MM.1S (cell line): ENCODE measurements at regions not wholly inside any gene's neighbourhood (a gene's known extent, or its start where the extent isn't known, plus 50 kb on each side); places are given as distances from the start of the nearest gene placed in this dataset.

Source experiments
- EZH2 ChIP-seq: fragments of 300-600 bp; sonication (generic); optimal IDR thresholded peaks from 2 replicates; pipeline ENCODE3; 2017; ENCODE audit warnings: low read depth, mild to moderate bottlenecking, antibody characterized with exemption, low read length, mixed read lengths
- EZH2phosphoT487 ChIP-seq: fragments of 300-600 bp; sonication (generic); IDR thresholded peaks from 2 replicates; pipeline ENCODE4 v1.6.1; 2018; ENCODE audit warnings: antibody characterized with exemption, low read length
- TF ChIP-seq, protein P1 (sequence below): fragments of 300-600 bp; sonication (generic); IDR thresholded peaks from 2 replicates; pipeline ENCODE4 v1.5.1; 2016; ENCODE audit warnings: antibody characterized with exemption, low read length, mixed read lengths

DNA sequence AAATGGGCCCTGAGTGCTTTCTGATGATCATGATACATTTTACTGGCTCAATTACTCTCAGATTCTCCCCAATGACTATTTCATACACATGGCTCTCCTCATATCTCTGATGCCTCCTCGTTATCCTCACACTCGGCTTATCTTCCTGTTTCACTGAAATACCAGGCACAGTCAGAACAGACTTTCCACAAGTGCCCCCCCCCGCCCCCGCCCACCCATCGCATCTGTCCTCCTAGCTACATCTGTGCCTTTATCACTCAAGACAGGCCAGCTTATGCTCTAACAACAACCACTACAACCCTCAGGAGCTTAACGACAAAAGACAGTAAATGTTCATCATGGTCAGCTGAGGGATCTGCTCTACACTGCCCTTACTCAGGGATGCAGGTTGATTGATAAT, 610.6 kb upstream of the DIPK2B start:
- TF ChIP-seq EZH2 (no peak), EZH2phosphoT487 (no peak)
- TF ChIP-seq, protein P1, sequence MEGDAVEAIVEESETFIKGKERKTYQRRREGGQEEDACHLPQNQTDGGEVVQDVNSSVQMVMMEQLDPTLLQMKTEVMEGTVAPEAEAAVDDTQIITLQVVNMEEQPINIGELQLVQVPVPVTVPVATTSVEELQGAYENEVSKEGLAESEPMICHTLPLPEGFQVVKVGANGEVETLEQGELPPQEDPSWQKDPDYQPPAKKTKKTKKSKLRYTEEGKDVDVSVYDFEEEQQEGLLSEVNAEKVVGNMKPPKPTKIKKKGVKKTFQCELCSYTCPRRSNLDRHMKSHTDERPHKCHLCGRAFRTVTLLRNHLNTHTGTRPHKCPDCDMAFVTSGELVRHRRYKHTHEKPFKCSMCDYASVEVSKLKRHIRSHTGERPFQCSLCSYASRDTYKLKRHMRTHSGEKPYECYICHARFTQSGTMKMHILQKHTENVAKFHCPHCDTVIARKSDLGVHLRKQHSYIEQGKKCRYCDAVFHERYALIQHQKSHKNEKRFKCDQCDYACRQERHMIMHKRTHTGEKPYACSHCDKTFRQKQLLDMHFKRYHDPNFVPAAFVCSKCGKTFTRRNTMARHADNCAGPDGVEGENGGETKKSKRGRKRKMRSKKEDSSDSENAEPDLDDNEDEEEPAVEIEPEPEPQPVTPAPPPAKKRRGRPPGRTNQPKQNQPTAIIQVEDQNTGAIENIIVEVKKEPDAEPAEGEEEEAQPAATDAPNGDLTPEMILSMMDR, result no peak
